ENCODE measurements at regions not wholly inside any gene's neighbourhood (a gene's known extent, or its start where the extent isn't known, plus 50 kb on each side); places are given as distances from the start of the nearest gene placed in this dataset.

DNA sequence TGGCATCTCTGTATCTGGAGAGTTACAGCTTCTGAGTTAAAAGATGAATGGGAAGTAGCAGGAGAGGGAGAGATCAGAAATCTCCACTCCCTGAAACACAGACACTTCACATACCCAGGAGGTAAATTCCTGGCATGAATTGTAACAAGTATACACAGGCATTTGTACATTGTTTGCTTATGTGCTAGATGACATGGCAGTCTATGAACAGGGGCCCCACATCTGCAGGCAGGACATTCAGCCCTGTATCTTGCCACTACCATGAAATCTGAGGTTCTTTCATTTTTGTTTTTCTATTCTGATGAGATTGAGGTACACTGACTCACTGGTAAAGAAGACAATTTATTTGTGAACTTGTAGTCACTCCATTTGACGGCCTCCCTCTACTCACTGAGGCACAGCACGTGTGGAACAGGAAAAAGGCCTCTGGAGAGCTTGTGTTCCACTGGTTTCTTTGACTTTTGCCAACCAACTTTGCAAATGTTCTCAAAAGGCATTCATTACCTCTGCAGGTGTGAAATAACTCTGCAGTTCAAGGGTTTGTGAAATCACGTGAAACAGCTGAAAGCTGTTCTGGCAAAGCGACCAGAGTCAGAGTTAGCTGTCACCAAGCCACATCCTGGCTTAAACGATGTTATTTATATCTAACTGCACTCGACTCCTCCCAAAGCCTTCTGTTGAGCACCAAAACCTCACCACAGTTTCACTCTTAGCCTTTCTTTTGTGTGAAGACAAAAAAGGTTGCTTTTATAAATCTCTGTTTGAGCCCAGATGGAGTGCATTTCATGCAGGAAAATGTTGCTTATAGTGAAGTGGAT is 401.3 kb upstream of the CFAP20DC start:
- TF ChIP-seq, protein P1, sequence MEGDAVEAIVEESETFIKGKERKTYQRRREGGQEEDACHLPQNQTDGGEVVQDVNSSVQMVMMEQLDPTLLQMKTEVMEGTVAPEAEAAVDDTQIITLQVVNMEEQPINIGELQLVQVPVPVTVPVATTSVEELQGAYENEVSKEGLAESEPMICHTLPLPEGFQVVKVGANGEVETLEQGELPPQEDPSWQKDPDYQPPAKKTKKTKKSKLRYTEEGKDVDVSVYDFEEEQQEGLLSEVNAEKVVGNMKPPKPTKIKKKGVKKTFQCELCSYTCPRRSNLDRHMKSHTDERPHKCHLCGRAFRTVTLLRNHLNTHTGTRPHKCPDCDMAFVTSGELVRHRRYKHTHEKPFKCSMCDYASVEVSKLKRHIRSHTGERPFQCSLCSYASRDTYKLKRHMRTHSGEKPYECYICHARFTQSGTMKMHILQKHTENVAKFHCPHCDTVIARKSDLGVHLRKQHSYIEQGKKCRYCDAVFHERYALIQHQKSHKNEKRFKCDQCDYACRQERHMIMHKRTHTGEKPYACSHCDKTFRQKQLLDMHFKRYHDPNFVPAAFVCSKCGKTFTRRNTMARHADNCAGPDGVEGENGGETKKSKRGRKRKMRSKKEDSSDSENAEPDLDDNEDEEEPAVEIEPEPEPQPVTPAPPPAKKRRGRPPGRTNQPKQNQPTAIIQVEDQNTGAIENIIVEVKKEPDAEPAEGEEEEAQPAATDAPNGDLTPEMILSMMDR (IDR thresholded peaks at IDR 0.05; ENCODE audit: extremely low read depth, missing control alignments): no peak
- DNase-seq (ENCODE audit: low spot score): peak; percentile 77

DNA sequence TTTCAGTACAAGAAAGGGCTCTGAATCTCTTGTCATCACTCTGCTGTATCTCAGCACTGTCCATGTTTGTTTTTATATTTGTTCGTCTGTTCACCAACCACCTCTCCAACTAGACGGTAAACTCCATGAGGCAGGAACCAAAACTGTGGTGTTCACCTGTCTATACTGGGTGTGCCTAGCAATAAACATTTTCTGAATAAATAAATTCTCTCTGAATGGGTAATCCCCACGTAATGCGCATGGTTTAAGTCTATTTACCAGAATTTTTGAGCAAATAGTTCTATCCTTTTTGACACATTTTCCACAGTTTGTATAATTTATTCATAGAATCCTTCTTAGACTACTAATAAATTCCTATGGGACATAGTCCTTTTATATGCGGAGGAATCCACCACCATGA is 400.6 kb upstream of the CFAP20DC start:
- TF ChIP-seq, protein P1 (IDR thresholded peaks at IDR 0.05; ENCODE audit: extremely low read depth, missing control alignments): no peak
- no peak for DNase-seq (ENCODE audit: low spot score)

DNA sequence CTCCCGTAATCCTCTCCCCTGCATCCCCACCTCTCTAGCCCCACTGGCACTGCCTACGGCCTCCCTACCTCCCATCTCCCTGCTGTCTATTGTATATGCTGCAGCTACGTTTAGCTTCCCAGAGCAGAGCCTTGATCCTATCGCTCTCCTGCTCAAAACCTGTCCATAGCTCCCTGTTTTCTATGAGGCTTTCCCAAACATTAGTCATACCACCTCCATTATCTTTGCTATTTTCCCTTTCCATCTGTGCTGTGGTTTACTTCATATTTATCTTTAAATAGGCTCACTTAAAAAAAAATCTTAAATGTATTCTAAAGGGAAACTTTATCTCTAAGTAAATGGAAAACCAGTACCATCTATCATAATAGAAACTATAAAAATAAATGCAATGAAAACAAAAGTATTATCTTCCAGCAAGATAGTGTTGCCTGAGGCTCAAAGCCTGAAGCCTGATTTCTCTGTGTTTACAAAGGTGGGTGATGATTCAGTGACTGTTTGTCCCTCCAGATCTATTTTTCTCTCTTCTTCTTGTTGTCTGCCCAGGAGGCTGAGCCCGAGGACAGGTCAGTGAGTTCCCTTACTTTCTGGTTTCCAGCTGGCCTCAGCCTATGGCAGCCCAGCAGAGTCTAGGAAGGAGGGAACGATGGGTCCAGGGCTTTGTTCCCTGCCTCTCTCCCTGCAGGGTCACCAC is 397.1 kb upstream of the CFAP20DC start:
- no peak for DNase-seq (ENCODE audit: low spot score)
- TF ChIP-seq, protein P1 (IDR thresholded peaks at IDR 0.05; ENCODE audit: extremely low read depth, missing control alignments): no peak

DNA sequence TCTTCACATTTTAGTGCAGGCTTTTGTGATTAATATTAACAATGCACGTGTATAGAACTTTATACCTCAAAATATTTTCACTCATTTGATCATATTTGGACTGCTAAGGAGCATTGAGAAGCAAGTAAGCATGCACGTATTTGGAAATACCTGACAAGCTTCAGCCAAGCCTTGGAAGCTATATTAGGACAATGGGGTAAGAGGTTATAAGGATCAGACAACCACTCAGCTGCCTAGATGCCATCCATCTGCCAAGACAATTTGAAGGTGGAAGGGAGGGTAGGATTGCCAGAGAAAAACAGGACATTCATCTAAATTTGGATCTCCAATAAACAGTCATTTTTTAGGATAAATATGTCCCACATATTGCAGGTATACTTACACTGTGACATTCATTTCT is 394.9 kb upstream of the CFAP20DC start:
- DNase-seq (ENCODE audit: low spot score): no peak
- TF ChIP-seq, protein P1 (IDR thresholded peaks at IDR 0.05; ENCODE audit: extremely low read depth, missing control alignments): no peak

DNA sequence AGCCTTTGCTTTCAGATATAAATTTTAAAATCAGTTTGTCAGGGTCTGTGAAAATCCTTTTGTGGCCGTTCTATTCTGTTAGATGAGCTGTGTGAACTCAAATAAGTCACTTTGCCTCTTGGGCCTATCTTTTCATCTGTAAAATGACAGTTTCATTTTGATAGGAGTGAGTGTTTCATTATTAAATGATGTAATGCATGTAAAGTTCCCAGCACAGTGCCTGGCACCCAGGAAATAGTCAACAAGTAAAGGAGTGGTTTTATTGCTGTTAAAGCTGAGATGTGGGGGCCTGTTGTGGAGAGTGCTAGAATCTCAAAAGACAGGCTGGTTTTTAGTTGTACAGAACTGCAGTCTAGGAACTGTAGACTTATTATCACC is 394.5 kb upstream of the CFAP20DC start:
- TF ChIP-seq, protein P1 (IDR thresholded peaks at IDR 0.05; ENCODE audit: extremely low read depth, missing control alignments): no peak
- peak; percentile 21 for DNase-seq (ENCODE audit: low spot score)

DNA sequence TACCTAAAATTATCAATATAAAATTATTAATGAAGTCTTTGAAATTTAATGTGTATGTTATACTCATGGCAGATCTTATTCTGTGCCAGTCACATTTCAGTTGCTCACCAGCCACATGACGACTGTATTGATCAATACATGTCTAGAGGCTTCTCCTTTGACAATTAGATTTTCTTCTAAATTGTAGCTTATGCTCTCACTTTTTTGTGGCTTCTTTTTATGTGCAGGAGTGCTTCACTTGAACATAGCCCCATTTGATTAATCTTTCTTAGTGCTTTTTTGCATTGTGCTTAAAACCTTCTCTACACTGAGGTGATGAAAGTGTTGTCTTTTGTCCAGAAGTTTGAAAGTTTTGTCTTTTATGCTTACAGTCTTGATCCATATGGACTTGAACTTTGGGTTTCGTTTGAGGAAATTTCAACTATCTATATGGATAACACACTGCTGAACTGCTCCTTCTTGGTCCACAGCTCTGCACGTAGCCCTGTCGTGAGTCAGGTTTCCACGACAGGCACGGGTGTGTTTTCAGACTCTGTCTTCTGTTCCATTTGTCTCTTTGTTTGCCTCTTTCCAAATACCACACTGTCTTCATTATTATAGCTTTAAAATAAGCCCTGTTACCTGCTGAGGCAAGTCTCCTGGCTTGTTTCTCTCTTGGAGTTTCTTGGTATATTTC is 393.9 kb upstream of the CFAP20DC start:
- TF ChIP-seq, protein P1 (IDR thresholded peaks at IDR 0.05; ENCODE audit: extremely low read depth, missing control alignments): no peak

DNA sequence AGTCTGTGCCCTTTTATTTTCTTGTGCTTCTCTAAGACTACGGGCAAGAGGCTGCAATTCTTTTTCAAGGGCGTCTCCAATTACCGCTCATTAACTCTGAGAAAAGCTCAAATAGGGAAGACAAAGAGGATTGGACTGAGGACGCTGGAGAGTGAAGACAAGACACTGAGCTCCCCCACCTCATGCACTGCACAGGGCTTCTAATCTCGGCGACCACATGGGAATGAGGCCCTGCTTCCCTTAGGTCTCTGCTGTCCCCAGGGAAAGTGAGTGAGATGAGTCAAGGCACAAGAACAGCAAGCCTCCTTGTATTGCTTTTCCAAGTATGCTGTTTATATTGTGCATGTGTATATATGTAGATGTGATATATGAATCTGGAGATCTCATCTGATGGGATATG is 392.2 kb upstream of the CFAP20DC start:
- DNase-seq (ENCODE audit: low spot score): no peak
- TF ChIP-seq, protein P1 (IDR thresholded peaks at IDR 0.05; ENCODE audit: extremely low read depth, missing control alignments): no peak

More for the DNA sequence above, 393.9 kb upstream of the CFAP20DC start:
- no peak for DNase-seq (ENCODE audit: low spot score)

Data from GM20000 (cell line).